22Rv1 (cell line): ENCODE measurements at regions not wholly inside any gene's neighbourhood (a gene's known extent, or its start where the extent isn't known, plus 50 kb on each side); places are given as distances from the start of the nearest gene placed in this dataset.

Source experiments
- ZFX ChIP-seq: fragments of 450-650 bp; IDR thresholded peaks from 2 replicates; pipeline ENCODE4 v1.6.1; 2017; ENCODE audit warnings: antibody characterized with exemption, borderline replicate concordance
- TF ChIP-seq, protein P1 (sequence below): fragments of 450-650 bp; IDR thresholded peaks from 2 replicates; pipeline ENCODE4 v1.5.1; 2017; ENCODE audit warnings: mild to moderate bottlenecking

DNA sequence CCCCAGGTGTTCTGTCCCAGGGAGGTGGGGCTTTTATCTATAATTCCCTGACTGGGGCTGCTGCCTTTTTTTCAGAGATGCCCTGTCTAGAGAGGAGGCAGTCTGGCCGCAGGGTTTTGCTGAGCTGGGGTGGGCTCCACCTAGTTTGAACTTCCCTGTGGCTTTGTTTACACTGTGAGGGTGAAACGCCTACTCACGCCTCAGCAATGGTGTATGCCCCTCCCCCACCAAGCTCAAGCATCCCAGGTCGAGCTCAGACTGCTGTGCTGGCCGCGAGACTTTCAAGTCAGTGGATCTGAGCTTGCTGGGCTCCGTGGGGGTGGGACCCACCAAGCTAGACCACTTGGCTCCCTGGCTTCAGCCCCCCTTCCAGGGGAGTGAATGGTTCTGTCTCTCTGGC is 124.3 kb downstream of the CENPF start:
- TF ChIP-seq, protein P1, sequence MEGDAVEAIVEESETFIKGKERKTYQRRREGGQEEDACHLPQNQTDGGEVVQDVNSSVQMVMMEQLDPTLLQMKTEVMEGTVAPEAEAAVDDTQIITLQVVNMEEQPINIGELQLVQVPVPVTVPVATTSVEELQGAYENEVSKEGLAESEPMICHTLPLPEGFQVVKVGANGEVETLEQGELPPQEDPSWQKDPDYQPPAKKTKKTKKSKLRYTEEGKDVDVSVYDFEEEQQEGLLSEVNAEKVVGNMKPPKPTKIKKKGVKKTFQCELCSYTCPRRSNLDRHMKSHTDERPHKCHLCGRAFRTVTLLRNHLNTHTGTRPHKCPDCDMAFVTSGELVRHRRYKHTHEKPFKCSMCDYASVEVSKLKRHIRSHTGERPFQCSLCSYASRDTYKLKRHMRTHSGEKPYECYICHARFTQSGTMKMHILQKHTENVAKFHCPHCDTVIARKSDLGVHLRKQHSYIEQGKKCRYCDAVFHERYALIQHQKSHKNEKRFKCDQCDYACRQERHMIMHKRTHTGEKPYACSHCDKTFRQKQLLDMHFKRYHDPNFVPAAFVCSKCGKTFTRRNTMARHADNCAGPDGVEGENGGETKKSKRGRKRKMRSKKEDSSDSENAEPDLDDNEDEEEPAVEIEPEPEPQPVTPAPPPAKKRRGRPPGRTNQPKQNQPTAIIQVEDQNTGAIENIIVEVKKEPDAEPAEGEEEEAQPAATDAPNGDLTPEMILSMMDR, result no peak
- TF ChIP-seq ZFX, result no peak
